ENCODE measurements at regions not wholly inside any gene's neighbourhood (a gene's known extent, or its start where the extent isn't known, plus 50 kb on each side); places are given as distances from the start of the nearest gene placed in this dataset.

- DNase-seq (ENCODE audit: low read depth, low spot score) = no peak
Measured at GRCh38 chr4:16988814-16989213, 90.4 kb upstream of the LDB2 start.

GRCh38 chr4:16977081-16977480 is 78.6 kb upstream of the LDB2 start:
- no peak overlapping the region for H3K27ac ChIP-seq
- DNase-seq (ENCODE audit: low read depth, low spot score) = no peak

More at GRCh38 chr4:16988814-16989213, 90.4 kb upstream of the LDB2 start:
- no peak overlapping the region for H3K27ac ChIP-seq

- no peak overlapping the region for H3K27ac ChIP-seq
- DNase-seq (ENCODE audit: low read depth, low spot score) = no peak
Measured at GRCh38 chr4:16969696-16970135, 71.3 kb upstream of the LDB2 start.

- no peak for DNase-seq (ENCODE audit: low read depth, low spot score)
- H3K27ac ChIP-seq = no peak overlapping the region
Measured at GRCh38 chr4:16967722-16968121, 69.3 kb upstream of the LDB2 start.

GRCh38 chr4:16959305-16959704 is 60.9 kb upstream of the LDB2 start:
- no peak overlapping the region for H3K27ac ChIP-seq

GRCh38 chr4:16952896-16953630 is 54.6 kb upstream of the LDB2 start:
- no peak overlapping the region for H3K27ac ChIP-seq
- DNase-seq (ENCODE audit: low read depth, low spot score) = no peak

More at GRCh38 chr4:16959305-16959704, 60.9 kb upstream of the LDB2 start:
- DNase-seq (ENCODE audit: low read depth, low spot score) = no peak

- no peak for DNase-seq (ENCODE audit: low read depth, low spot score)
- H3K27ac ChIP-seq = no peak overlapping the region
Measured at GRCh38 chr4:16952462-16952871, 54.0 kb upstream of the LDB2 start.
